ENCODE measurements at regions not wholly inside any gene's neighbourhood (a gene's known extent, or its start where the extent isn't known, plus 50 kb on each side); places are given as distances from the start of the nearest gene placed in this dataset.

DNA sequence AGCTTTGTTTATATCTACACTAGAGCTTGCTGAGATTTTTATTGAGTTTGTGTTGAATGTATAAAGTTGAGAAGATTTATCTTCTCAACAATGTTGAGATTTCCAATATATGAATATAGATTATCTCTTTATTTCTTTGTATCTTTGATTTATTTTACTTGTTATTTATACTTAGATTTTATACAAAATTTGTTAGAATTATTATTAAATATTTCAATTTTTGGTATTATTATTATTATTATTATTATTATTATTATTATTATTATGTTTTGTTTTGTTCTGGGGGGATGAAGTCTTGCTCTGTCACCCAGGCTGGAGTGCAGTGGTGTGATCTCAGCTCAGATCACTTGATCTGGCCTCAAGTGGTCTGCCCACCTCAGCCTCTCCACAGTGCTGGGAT is 322.5 kb downstream of the PPARGC1A start:
- H3K9ac ChIP-seq (ENCODE audit: insufficient read depth, low read depth, low read length): no peak overlapping the region
- no peak overlapping the region for H2AFZ ChIP-seq (ENCODE audit: low read length)
- ATAC-seq (no peak), DNase-seq (ENCODE audit: low spot score) (no peak), FAIRE-seq (no peak)
- H3K27me3 ChIP-seq (ENCODE audit: control insufficient read depth in 1 of 2, insufficient read depth in 2 of 2, low read length in 2 of 2): no peaks in the 10 kb centered on the region
- intact Hi-C loops (cut with micrococcal nuclease; ENCODE audit: unreplicated experiment): no loop called here
- ChIA-PET POLR2A (no interaction called here), CTCF (ENCODE audit: low intra/inter-chr PET ratio, low total read pairs) (no interaction called here)
- H3K79me2 ChIP-seq (ENCODE audit: insufficient read depth, low read length): no peaks in the 10 kb centered on the region
- H3K27ac ChIP-seq (ENCODE audit: extremely low read length, insufficient read depth, low read length): no peak overlapping the region
- no peak overlapping the region for H3K4me3 ChIP-seq (replicated peaks in 1 of 3; ENCODE audit: insufficient read depth in 1 of 3, low read depth in 2 of 3, low read length in 3 of 3)
- H3K4me2 ChIP-seq (ENCODE audit: low read depth, low read length): no peak overlapping the region
- BruUV-seq (replicated peaks): no TSS peak
- H3K36me3 ChIP-seq (replicated peaks in 1 of 2; ENCODE audit: control insufficient read depth in 1 of 2, insufficient read depth in 2 of 2, low read length in 2 of 2): no peaks in the 10 kb centered on the region
- TF ChIP-seq MAFG (CRISPR knock-in tag; IDR thresholded peaks at IDR 0.05) (no peak), ZNF234 (CRISPR knock-in tag; conservative IDR thresholded peaks at IDR 0.05) (no peak), SAFB2 (CRISPR knock-in tag; IDR thresholded peaks at IDR 0.05; ENCODE audit: borderline replicate concordance, low read depth) (no peak), ZNF17 (CRISPR knock-in tag; IDR thresholded peaks at IDR 0.05) (no peak), MIER2 (CRISPR knock-in tag; IDR thresholded peaks at IDR 0.05) (no peak), RFXAP (CRISPR knock-in tag; IDR thresholded peaks at IDR 0.05; ENCODE audit: borderline replicate concordance) (no peak), HNRNPK (IDR thresholded peaks at IDR 0.05; ENCODE audit: low read depth, low read length, poor library complexity, severe bottlenecking) (no peak), ZBTB42 (CRISPR knock-in tag; IDR thresholded peaks at IDR 0.05) (no peak), CBFB (CRISPR knock-in tag; IDR thresholded peaks at IDR 0.05) (no peak), KMT2B (CRISPR knock-in tag; IDR thresholded peaks at IDR 0.05) (no peak), ONECUT2 (CRISPR knock-in tag; IDR thresholded peaks at IDR 0.05) (no peak), ZKSCAN5 (CRISPR knock-in tag; IDR thresholded peaks at IDR 0.05) (no peak), ZNF569 (CRISPR knock-in tag; IDR thresholded peaks at IDR 0.05; ENCODE audit: borderline replicate concordance) (no peak), RAD21 (CRISPR knock-in tag; IDR thresholded peaks at IDR 0.05) (no peak), MXD3 (CRISPR knock-in tag; IDR thresholded peaks at IDR 0.05) (no peak), ZNF567 (CRISPR knock-in tag; IDR thresholded peaks at IDR 0.05; ENCODE audit: borderline replicate concordance) (no peak), ZNF879 (CRISPR knock-in tag; IDR thresholded peaks at IDR 0.05) (no peak), CREM (IDR thresholded peaks at IDR 0.05) (no peak), CREM (CRISPR knock-in tag; IDR thresholded peaks at IDR 0.05) (no peak)
- TF ChIP-seq, protein P1, sequence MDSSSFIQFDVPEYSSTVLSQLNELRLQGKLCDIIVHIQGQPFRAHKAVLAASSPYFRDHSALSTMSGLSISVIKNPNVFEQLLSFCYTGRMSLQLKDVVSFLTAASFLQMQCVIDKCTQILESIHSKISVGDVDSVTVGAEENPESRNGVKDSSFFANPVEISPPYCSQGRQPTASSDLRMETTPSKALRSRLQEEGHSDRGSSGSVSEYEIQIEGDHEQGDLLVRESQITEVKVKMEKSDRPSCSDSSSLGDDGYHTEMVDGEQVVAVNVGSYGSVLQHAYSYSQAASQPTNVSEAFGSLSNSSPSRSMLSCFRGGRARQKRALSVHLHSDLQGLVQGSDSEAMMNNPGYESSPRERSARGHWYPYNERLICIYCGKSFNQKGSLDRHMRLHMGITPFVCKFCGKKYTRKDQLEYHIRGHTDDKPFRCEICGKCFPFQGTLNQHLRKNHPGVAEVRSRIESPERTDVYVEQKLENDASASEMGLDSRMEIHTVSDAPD (CRISPR knock-in tag; IDR thresholded peaks at IDR 0.05): no peak
- no peaks in the 10 kb centered on the region for H4K20me1 ChIP-seq (ENCODE audit: insufficient read depth, low read length)
- H3K9me3 ChIP-seq (ENCODE audit: low read length): no peaks in the 10 kb centered on the region
- in situ Hi-C loops (cut with HindIII; ENCODE audit: extremely low pct_ligation_motif_present, low pct_unique_long_range_greater_than_20kb): no loop called here
- no peaks in the 10 kb centered on the region for H3K4me1 ChIP-seq (ENCODE audit: insufficient read depth, low read length)

Data from HepG2 (cell line).